ENCODE measurements at regions not wholly inside any gene's neighbourhood (a gene's known extent, or its start where the extent isn't known, plus 50 kb on each side); places are given as distances from the start of the nearest gene placed in this dataset.

DNA sequence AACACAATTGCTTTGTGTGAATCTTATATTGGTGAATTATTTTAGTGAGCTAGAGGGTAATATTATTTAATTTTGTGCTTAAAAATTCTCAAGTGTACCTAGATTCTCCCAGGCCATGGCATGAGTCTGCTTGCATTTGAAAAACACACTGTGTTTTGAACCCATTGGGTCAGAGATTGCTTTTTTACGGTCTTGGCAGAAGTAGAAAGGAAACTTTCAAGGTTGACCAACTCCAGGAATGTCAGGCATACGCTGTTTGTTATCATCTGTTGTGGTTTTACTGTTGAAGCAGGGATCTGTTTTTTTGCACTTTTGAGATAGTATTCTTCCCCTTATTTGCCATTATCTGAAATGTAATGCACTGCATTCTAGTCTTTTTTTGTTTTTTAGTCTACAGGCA, 377.4 kb downstream of the RPRM start:
- TF ChIP-seq, protein P1, sequence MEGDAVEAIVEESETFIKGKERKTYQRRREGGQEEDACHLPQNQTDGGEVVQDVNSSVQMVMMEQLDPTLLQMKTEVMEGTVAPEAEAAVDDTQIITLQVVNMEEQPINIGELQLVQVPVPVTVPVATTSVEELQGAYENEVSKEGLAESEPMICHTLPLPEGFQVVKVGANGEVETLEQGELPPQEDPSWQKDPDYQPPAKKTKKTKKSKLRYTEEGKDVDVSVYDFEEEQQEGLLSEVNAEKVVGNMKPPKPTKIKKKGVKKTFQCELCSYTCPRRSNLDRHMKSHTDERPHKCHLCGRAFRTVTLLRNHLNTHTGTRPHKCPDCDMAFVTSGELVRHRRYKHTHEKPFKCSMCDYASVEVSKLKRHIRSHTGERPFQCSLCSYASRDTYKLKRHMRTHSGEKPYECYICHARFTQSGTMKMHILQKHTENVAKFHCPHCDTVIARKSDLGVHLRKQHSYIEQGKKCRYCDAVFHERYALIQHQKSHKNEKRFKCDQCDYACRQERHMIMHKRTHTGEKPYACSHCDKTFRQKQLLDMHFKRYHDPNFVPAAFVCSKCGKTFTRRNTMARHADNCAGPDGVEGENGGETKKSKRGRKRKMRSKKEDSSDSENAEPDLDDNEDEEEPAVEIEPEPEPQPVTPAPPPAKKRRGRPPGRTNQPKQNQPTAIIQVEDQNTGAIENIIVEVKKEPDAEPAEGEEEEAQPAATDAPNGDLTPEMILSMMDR (IDR thresholded peaks at IDR 0.05) = no peak
- TF ChIP-seq ZFX (IDR thresholded peaks at IDR 0.05; ENCODE audit: borderline replicate concordance) = no peak
- H3K27ac ChIP-seq = no peak overlapping the region

DNA sequence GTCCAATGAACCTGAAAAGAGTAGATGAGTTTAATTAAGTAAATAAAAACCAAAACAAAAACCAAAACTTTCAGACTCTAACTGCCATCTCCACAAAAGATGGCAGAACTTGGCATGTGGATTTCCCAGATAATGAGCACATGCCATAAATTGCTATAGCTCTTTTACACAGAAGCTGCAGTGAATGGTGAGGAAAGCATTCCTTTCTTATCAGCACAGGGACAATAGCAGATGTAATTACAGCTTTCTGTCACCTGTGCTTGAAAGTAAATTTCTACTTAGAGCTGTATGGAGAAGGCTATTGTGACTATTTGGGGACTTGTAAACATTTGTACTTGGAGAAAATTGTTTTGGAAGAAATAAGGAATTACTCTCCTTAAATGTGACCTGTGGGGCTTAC, 378.4 kb downstream of the RPRM start:
- no peak for TF ChIP-seq ZFX (IDR thresholded peaks at IDR 0.05; ENCODE audit: borderline replicate concordance)
- TF ChIP-seq, protein P1 (IDR thresholded peaks at IDR 0.05) = no peak
- no peak overlapping the region for H3K27ac ChIP-seq

DNA sequence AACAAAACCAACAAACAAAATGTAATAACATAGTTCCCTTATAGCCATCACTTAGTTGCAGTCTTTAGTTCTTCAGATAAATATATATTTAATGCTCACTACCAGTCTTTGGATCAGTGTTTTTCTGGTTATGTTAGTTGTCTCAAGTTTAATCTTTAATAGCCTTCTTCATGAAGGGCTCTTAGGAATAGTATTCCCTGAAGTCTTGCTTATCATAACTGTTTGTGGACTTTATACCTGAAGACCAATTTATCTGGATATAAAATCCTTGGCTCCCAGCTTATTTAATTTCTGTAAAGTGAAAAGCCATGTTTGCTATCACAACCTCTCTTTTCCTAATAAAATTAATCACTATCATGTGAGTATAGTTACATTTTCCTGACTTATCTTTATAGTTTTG, 379.7 kb downstream of the ARL6IP6 start:
- TF ChIP-seq, protein P1 (IDR thresholded peaks at IDR 0.05) = no peak
- no peak for TF ChIP-seq ZFX (IDR thresholded peaks at IDR 0.05; ENCODE audit: borderline replicate concordance)
- H3K27ac ChIP-seq = no peak overlapping the region

DNA sequence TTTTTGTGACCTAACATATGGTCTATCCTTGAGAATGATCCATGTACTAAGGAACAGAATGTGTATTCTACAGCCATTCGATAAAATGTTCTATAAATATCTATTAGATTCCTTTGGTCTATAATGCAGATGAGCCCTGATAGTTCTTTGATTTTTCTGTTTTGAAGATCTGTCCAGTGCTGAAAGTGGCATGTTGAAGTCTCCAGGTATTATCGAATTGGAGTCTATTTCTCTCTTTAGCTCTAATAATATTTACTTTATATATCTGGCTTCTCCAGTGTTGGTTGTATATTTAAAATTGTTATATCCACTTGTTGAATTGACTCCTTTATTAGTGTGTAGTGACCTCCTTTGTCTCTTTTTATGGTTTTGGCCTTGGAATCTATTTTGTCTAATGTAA, 377.9 kb downstream of the ARL6IP6 start:
- H3K27ac ChIP-seq = no peak overlapping the region
- TF ChIP-seq, protein P1 (IDR thresholded peaks at IDR 0.05) = no peak
- TF ChIP-seq ZFX (IDR thresholded peaks at IDR 0.05; ENCODE audit: borderline replicate concordance) = no peak

DNA sequence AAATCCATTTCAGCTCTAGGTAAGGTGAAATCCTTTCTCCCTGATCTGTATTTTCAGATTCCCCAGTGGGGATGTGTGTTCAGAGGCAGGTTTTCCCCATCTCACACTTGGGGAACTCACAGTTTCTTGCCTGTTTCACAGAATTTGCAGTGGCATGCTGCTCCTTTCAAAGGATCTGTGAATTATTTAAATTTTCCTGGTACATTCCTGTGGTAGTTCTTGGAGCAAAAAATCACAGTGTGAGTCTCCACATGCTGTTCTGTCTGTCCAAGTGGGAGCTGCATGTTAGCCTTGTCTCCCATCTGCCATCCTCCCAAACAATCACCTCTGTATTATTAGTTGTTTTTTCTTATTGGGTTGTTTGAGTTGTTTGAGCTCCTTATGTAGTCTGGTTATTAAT, 372.9 kb downstream of the ARL6IP6 start:
- TF ChIP-seq ZFX (IDR thresholded peaks at IDR 0.05; ENCODE audit: borderline replicate concordance) = no peak
- TF ChIP-seq, protein P1 (IDR thresholded peaks at IDR 0.05) = no peak

DNA sequence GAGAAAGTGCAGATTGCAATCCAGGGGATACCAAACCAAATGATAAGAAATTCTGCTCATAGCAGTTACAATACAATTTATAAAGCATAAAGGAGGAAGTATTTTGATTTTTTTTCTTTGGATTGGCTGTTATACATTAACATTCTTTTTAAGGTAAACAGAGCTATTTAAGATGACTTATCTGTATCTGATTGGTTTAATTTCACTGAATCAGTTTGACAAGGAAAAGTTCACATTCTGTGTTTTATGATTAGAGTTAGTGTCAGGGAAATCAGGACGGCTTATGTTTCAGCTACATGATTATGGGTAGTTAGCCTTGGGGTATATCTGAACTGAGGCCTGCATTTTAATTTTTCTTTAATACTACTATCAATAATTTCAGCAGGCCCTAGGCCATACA, 360.9 kb downstream of the ARL6IP6 start:
- TF ChIP-seq ZFX (IDR thresholded peaks at IDR 0.05; ENCODE audit: borderline replicate concordance) = no peak
- TF ChIP-seq, protein P1 (IDR thresholded peaks at IDR 0.05) = no peak
- H3K27ac ChIP-seq = no peak overlapping the region

More for the DNA sequence above, 372.9 kb downstream of the ARL6IP6 start:
- H3K27ac ChIP-seq = no peak overlapping the region

DNA sequence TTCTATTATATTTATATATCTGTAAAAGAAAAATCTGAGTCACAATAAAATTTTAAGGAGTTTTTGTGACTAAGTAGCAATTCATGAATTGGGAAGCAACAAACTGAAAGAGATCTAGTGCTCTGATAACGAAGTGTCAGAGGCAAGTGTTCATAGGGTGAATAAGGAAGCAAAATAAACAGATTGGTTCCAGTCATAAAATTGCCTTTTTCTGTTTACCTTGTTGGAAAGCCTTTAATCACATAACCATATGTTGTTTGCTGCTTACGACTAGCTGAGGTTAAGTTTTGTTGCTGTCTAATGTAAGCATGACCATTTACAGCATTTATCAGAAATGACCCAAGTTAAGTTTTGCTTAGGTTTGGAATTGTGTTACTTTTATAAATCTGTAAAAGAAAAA, 358.9 kb downstream of the ARL6IP6 start:
- TF ChIP-seq, protein P1 (IDR thresholded peaks at IDR 0.05) = no peak
- TF ChIP-seq ZFX (IDR thresholded peaks at IDR 0.05; ENCODE audit: borderline replicate concordance) = no peak
- H3K27ac ChIP-seq = no peak overlapping the region

All from 22Rv1 (cell line).